NCI-H526 treated with DMSO at 0.1 percent for 48 hours (cell line): ENCODE measurements at regions not wholly inside any gene's neighbourhood (a gene's known extent, or its start where the extent isn't known, plus 50 kb on each side); places are given as distances from the start of the nearest gene placed in this dataset.

Source experiments
- DNase-seq: peaks from one replicate; lab custom pipeline; 2025; lab: John Stamatoyannopoulos, UW

GRCh38 chr3:181859518-181859917 is 147.8 kb downstream of the SOX2 start:
- DNase-seq = no peak

- no peak for DNase-seq
These were observed 148.5 kb downstream of the SOX2 start for GRCh38 chr3:181860235-181860634.

GRCh38 chr3:181862502-181862901 is 150.8 kb downstream of the SOX2 start:
- DNase-seq = no peak

- DNase-seq = no peak
These were observed 156.9 kb downstream of the SOX2 start for GRCh38 chr3:181868576-181869082.

GRCh38 chr3:181872887-181873286 is 161.2 kb downstream of the SOX2 start:
- no peak for DNase-seq

- no peak for DNase-seq
These were observed 168.2 kb downstream of the SOX2 start for GRCh38 chr3:181879926-181880325.

- DNase-seq = no peak
These were observed 168.6 kb downstream of the SOX2 start for GRCh38 chr3:181880331-181880730.

GRCh38 chr3:181881749-181882148 is 170.0 kb downstream of the SOX2 start:
- no peak for DNase-seq

GRCh38 chr3:181885868-181886630 is 174.3 kb downstream of the SOX2 start:
- DNase-seq = no peak

- DNase-seq = no peak
These were observed 175.0 kb downstream of the SOX2 start for GRCh38 chr3:181886676-181887075.

GRCh38 chr3:181887685-181888084 is 176.0 kb downstream of the SOX2 start:
- no peak for DNase-seq

GRCh38 chr3:181888234-181888633 is 176.5 kb downstream of the SOX2 start:
- no peak for DNase-seq

- no peak for DNase-seq
These were observed 181.1 kb downstream of the SOX2 start for GRCh38 chr3:181892848-181893247.

GRCh38 chr3:181896605-181897004 is 184.9 kb downstream of the SOX2 start:
- DNase-seq = no peak

GRCh38 chr3:181899702-181900101 is 188.0 kb downstream of the SOX2 start:
- no peak for DNase-seq

- DNase-seq = no peak
These were observed 189.9 kb downstream of the SOX2 start for GRCh38 chr3:181901626-181902025.

GRCh38 chr3:181906338-181906737 is 194.6 kb downstream of the SOX2 start:
- DNase-seq = no peak

GRCh38 chr3:181909241-181909640 is 197.5 kb downstream of the SOX2 start:
- DNase-seq = no peak

- no peak for DNase-seq
These were observed 200.7 kb downstream of the SOX2 start for GRCh38 chr3:181912384-181912783.

- no peak for DNase-seq
These were observed 201.5 kb downstream of the SOX2 start for GRCh38 chr3:181913254-181913653.

GRCh38 chr3:181915551-181915950 is 203.8 kb downstream of the SOX2 start:
- DNase-seq = no peak

GRCh38 chr3:181916013-181916412 is 204.3 kb downstream of the SOX2 start:
- no peak for DNase-seq

GRCh38 chr3:181917027-181917426 is 205.3 kb downstream of the SOX2 start:
- no peak for DNase-seq

GRCh38 chr3:181919375-181919774 is 207.7 kb downstream of the SOX2 start:
- DNase-seq = no peak
